ENCODE measurements at regions not wholly inside any gene's neighbourhood (a gene's known extent, or its start where the extent isn't known, plus 50 kb on each side); places are given as distances from the start of the nearest gene placed in this dataset.

DNA sequence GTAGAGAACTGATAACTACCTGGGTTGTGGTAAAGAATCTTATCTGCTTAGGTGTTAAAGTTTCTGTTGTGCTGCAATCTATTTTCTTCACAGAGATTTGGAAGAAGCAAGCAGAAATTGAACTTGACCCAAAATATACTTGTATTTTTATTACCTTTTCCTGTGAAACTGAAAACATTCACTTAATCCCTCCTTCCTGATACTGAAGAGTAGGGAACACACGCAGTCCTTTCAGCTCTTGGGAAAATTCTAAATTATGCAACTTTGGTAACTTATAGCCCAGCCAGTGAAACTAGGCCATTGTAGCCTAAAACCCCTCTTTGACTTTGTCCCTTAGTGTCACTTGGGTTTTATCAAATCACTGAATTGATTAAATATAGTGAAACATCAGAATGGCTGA lies 128.4 kb upstream of the MEIS1 start:
- H3K9me3 ChIP-seq (ENCODE audit: insufficient read depth, low read length) = no peaks in the 10 kb centered on the region
- H3K27me3 ChIP-seq (ENCODE audit: low read length) = no peaks in the 10 kb centered on the region
- H3K79me2 ChIP-seq (ENCODE audit: insufficient read depth, low read length) = no peaks in the 10 kb centered on the region
- H2AFZ ChIP-seq (ENCODE audit: low read depth, low read length, severe bottlenecking) = no peak overlapping the region
- no peak overlapping the region for H3K4me3 ChIP-seq (ENCODE audit: insufficient read depth, low read length, poor library complexity, severe bottlenecking)
- no peak overlapping the region for H3K4me2 ChIP-seq (ENCODE audit: low read depth, low read length, poor library complexity, severe bottlenecking)
- H3F3A ChIP-seq (ENCODE audit: insufficient read depth) = no peaks in the 10 kb centered on the region
- H3K9ac ChIP-seq (ENCODE audit: low read length) = no peak overlapping the region
- no peaks in the 10 kb centered on the region for H3K9me2 ChIP-seq (replicated peaks; ENCODE audit: insufficient read depth, low read length)
- no peak overlapping the region for H3K27ac ChIP-seq (ENCODE audit: low read depth, low read length)
- no peaks in the 10 kb centered on the region for H3K36me3 ChIP-seq (ENCODE audit: low read length)
- TF ChIP-seq EZH2phosphoT487 (conservative IDR thresholded peaks at IDR 0.05; ENCODE audit: low read length) = no peak
- TF ChIP-seq, protein P1, sequence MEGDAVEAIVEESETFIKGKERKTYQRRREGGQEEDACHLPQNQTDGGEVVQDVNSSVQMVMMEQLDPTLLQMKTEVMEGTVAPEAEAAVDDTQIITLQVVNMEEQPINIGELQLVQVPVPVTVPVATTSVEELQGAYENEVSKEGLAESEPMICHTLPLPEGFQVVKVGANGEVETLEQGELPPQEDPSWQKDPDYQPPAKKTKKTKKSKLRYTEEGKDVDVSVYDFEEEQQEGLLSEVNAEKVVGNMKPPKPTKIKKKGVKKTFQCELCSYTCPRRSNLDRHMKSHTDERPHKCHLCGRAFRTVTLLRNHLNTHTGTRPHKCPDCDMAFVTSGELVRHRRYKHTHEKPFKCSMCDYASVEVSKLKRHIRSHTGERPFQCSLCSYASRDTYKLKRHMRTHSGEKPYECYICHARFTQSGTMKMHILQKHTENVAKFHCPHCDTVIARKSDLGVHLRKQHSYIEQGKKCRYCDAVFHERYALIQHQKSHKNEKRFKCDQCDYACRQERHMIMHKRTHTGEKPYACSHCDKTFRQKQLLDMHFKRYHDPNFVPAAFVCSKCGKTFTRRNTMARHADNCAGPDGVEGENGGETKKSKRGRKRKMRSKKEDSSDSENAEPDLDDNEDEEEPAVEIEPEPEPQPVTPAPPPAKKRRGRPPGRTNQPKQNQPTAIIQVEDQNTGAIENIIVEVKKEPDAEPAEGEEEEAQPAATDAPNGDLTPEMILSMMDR (IDR thresholded peaks at IDR 0.05; ENCODE audit: insufficient read depth, low read length, poor library complexity, severe bottlenecking) = no peak
- H4K20me1 ChIP-seq (ENCODE audit: low read depth, low read length) = no peaks in the 10 kb centered on the region

- Histone ChIP-seq H3K4me3 (ENCODE audit: insufficient read depth, low read length, poor library complexity, severe bottlenecking) (no peak overlapping the region), H3K4me2 (ENCODE audit: low read depth, low read length, poor library complexity, severe bottlenecking) (no peak overlapping the region), H3F3A (ENCODE audit: insufficient read depth) (no peaks in the 10 kb centered on the region), H4K20me1 (ENCODE audit: low read depth, low read length) (no peaks in the 10 kb centered on the region), H3K79me2 (ENCODE audit: insufficient read depth, low read length) (no peaks in the 10 kb centered on the region), H3K9me2 (replicated peaks; ENCODE audit: insufficient read depth, low read length) (no peaks in the 10 kb centered on the region), H2AFZ (ENCODE audit: low read depth, low read length, severe bottlenecking) (no peak overlapping the region), H3K27me3 (ENCODE audit: low read length) (no peaks in the 10 kb centered on the region), H3K36me3 (ENCODE audit: low read length) (no peaks in the 10 kb centered on the region), H3K9me3 (ENCODE audit: insufficient read depth, low read length) (no peaks in the 10 kb centered on the region), H3K27ac (ENCODE audit: low read depth, low read length) (no peak overlapping the region), H3K9ac (ENCODE audit: low read length) (no peak overlapping the region)
- TF ChIP-seq, protein P1 (IDR thresholded peaks at IDR 0.05; ENCODE audit: insufficient read depth, low read length, poor library complexity, severe bottlenecking) = no peak
- no peak for TF ChIP-seq EZH2phosphoT487 (conservative IDR thresholded peaks at IDR 0.05; ENCODE audit: low read length)
Observed at GRCh38 chr2:66305718-66306117, 129.2 kb upstream of the MEIS1 start.

GRCh38 chr2:66303471-66303870 lies 131.5 kb upstream of the MEIS1 start:
- no peak overlapping the region for H3K9ac ChIP-seq (ENCODE audit: low read length)
- no peaks in the 10 kb centered on the region for H4K20me1 ChIP-seq (ENCODE audit: low read depth, low read length)
- no peak overlapping the region for H2AFZ ChIP-seq (ENCODE audit: low read depth, low read length, severe bottlenecking)
- H3K79me2 ChIP-seq (ENCODE audit: insufficient read depth, low read length) = no peaks in the 10 kb centered on the region
- H3F3A ChIP-seq (ENCODE audit: insufficient read depth) = no peaks in the 10 kb centered on the region
- no peak overlapping the region for H3K4me3 ChIP-seq (ENCODE audit: insufficient read depth, low read length, poor library complexity, severe bottlenecking)
- no peaks in the 10 kb centered on the region for H3K36me3 ChIP-seq (ENCODE audit: low read length)
- no peaks in the 10 kb centered on the region for H3K9me3 ChIP-seq (ENCODE audit: insufficient read depth, low read length)
- TF ChIP-seq EZH2phosphoT487 (conservative IDR thresholded peaks at IDR 0.05; ENCODE audit: low read length) = no peak
- TF ChIP-seq, protein P1 (IDR thresholded peaks at IDR 0.05; ENCODE audit: insufficient read depth, low read length, poor library complexity, severe bottlenecking) = no peak
- H3K4me2 ChIP-seq (ENCODE audit: low read depth, low read length, poor library complexity, severe bottlenecking) = no peak overlapping the region
- no peaks in the 10 kb centered on the region for H3K27me3 ChIP-seq (ENCODE audit: low read length)
- no peak overlapping the region for H3K27ac ChIP-seq (ENCODE audit: low read depth, low read length)
- H3K9me2 ChIP-seq (replicated peaks; ENCODE audit: insufficient read depth, low read length) = no peaks in the 10 kb centered on the region

- Histone ChIP-seq H3K9ac (ENCODE audit: low read length) (no peak overlapping the region), H3K4me2 (ENCODE audit: low read depth, low read length, poor library complexity, severe bottlenecking) (no peak overlapping the region), H3K4me3 (ENCODE audit: insufficient read depth, low read length, poor library complexity, severe bottlenecking) (no peak overlapping the region), H3K27me3 (ENCODE audit: low read length) (no peaks in the 10 kb centered on the region), H3K27ac (ENCODE audit: low read depth, low read length) (no peak overlapping the region), H3K9me3 (ENCODE audit: insufficient read depth, low read length) (no peaks in the 10 kb centered on the region), H3K9me2 (replicated peaks; ENCODE audit: insufficient read depth, low read length) (no peaks in the 10 kb centered on the region), H3F3A (ENCODE audit: insufficient read depth) (no peaks in the 10 kb centered on the region), H4K20me1 (ENCODE audit: low read depth, low read length) (no peaks in the 10 kb centered on the region), H2AFZ (ENCODE audit: low read depth, low read length, severe bottlenecking) (no peak overlapping the region), H3K36me3 (ENCODE audit: low read length) (no peaks in the 10 kb centered on the region), H3K79me2 (ENCODE audit: insufficient read depth, low read length) (no peaks in the 10 kb centered on the region)
- no peak for TF ChIP-seq EZH2phosphoT487 (conservative IDR thresholded peaks at IDR 0.05; ENCODE audit: low read length)
- TF ChIP-seq, protein P1 (IDR thresholded peaks at IDR 0.05; ENCODE audit: insufficient read depth, low read length, poor library complexity, severe bottlenecking) = no peak
Observed at GRCh38 chr2:66301767-66302140, 133.2 kb upstream of the MEIS1 start.
